PC-3 (cell line): ENCODE measurements at regions not wholly inside any gene's neighbourhood (a gene's known extent, or its start where the extent isn't known, plus 50 kb on each side); places are given as distances from the start of the nearest gene placed in this dataset.

Experiments used
- ATAC-seq: fragments of 200-7000 bp; cut with Tn5 transposase; 2 replicates; pipeline ENCODE4 v1.9.1; 2020; ENCODE audit warnings: mild to moderate bottlenecking, moderate library complexity
- BruUV-seq: library from RNA; stranded (reverse); fragments of 400-500 nt; replicated peaks from 2 replicates; lab custom pipeline; 2021; lab: Mats Ljungman, UMichigan
- CTCF ChIA-PET: fragments of 300-600 bp; sonication (Branson Sonifier 250); formaldehyde crosslinking; loops from one replicate; lab custom pipeline; 2022; ENCODE audit warnings: antibody characterized with exemption; lab: Charles Lee
- POLR2A ChIA-PET: fragments of 300-600 bp; sonication (Branson Sonifier 250); formaldehyde crosslinking; loops from one replicate; lab custom pipeline; 2022; ENCODE audit warnings: antibody characterized with exemption; ENCODE audit not compliant: unreplicated experiment; lab: Charles Lee
- DNase-seq: peaks from one replicate; pipeline ENCODE4 v3.0.0-alpha.2; 2015
- H2AFZ ChIP-seq: fragments of 300-600 bp; sonication (generic); 2 replicates; pipeline ENCODE4 v1.6.0; 2016; ENCODE audit warnings: antibody characterized with exemption, low read length
- H3F3A ChIP-seq: fragments of 300-600 bp; sonication (generic); one replicate; pipeline ENCODE4 v1.6.0; 2017; ENCODE audit warnings: antibody characterized with exemption, low read length, control low read depth, mild to moderate bottlenecking; ENCODE audit not compliant: unreplicated experiment
- H3K27ac ChIP-seq: fragments of 300-600 bp; sonication (generic); 2 replicates; pipeline ENCODE4 v1.5.1; 2016; ENCODE audit warnings: mild to moderate bottlenecking, low read length
- H3K27me3 ChIP-seq: fragments of 300-600 bp; sonication (generic); 2 replicates; pipeline ENCODE4 v1.6.1; 2016; ENCODE audit warnings: low read length, mixed read lengths
- H3K36me3 ChIP-seq: fragments of 300-600 bp; sonication (generic); 2 replicates; pipeline ENCODE4 v1.6.1; 2016; ENCODE audit warnings: low read depth, mixed run types, low read length, mixed read lengths
- H3K4me1 ChIP-seq: fragments of 300-600 bp; sonication (generic); 2 replicates; pipeline ENCODE4 v1.5.1; 2016; ENCODE audit warnings: low read length; ENCODE audit not compliant: insufficient read depth
- H3K4me2 ChIP-seq: fragments of 300-600 bp; sonication (generic); 2 replicates; pipeline ENCODE4 v1.6.0; 2016; ENCODE audit warnings: low read length
- H3K4me3 ChIP-seq: fragments of 300-600 bp; sonication (generic); 2 replicates; pipeline ENCODE4 v1.5.1; 2016; ENCODE audit warnings: mild to moderate bottlenecking, low read length, mixed read lengths
- H3K79me2 ChIP-seq: fragments of 300-600 bp; sonication (generic); 2 replicates; pipeline ENCODE4 v1.6.1; 2017; ENCODE audit warnings: low read length, mixed read lengths
- H3K9ac ChIP-seq: fragments of 300-600 bp; sonication (generic); 2 replicates; pipeline ENCODE4 v1.6.0; 2016; ENCODE audit warnings: mild to moderate bottlenecking, low read length
- H3K9me2 ChIP-seq: fragments of 300-600 bp; sonication (generic); replicated peaks from 2 replicates; pipeline ENCODE4 v1.6.1; 2016; ENCODE audit warnings: mixed run types, low read length, mixed read lengths
- H3K9me3 ChIP-seq: fragments of 300-600 bp; sonication (generic); 2 replicates; pipeline ENCODE4 v1.6.1; 2016; ENCODE audit warnings: low read length, mixed read lengths
- H4K20me1 ChIP-seq: fragments of 300-600 bp; sonication (generic); 2 replicates; pipeline ENCODE4 v1.6.1; 2016; ENCODE audit warnings: low read length, mixed read lengths
- EZH2 ChIP-seq: fragments of 300-600 bp; sonication (generic); IDR thresholded peaks from one replicate; pipeline ENCODE4 v1.6.1; 2017; ENCODE audit warnings: antibody characterized with exemption, mild to moderate bottlenecking, low read length; ENCODE audit not compliant: unreplicated experiment
- EZH2phosphoT487 ChIP-seq: fragments of 300-600 bp; sonication (generic); IDR thresholded peaks from 2 replicates; pipeline ENCODE4 v1.6.1; 2018; ENCODE audit warnings: mild to moderate bottlenecking, antibody characterized with exemption, low read length, borderline replicate concordance
- intact Hi-C: fragments of 100-400 bp; cut with micrococcal nuclease; formaldehyde crosslinking; loops from 2 replicates; pipeline ENCODE4 v1.9.0; 2023
- TF ChIP-seq, protein P1 (sequence below): fragments of 300-600 bp; sonication (generic); conservative IDR thresholded peaks from 2 replicates; pipeline ENCODE4 v1.5.1; 2017; ENCODE audit warnings: antibody characterized with exemption, low read depth, mild to moderate bottlenecking, low read length

DNA sequence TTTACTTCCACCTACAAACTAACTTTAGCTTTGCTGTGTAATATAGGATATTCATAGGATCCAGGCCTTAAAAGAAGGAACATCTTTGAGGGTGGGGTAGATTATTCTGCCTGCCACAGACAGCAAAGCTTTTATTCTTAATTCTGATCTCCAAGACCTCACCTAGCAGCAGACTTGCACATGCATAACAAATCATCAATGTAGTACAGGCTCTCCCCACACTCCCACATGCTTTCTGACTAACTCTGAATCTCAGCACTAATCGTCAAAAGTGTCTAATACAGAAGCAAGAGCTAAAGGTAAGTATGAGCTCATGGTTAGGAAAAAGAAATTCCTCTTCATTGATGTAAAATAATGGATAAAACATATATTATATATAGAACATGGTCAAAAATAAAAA is 1468.5 kb upstream of the B3GALT2 start:
- no peaks in the 10 kb centered on the region for H3K36me3 ChIP-seq
- ATAC-seq (no peak), DNase-seq (no peak)
- CTCF ChIA-PET, result no interaction called here
- no peaks in the 10 kb centered on the region for H3K79me2 ChIP-seq
- TF ChIP-seq EZH2 (no peak), EZH2phosphoT487 (no peak)
- TF ChIP-seq, protein P1, sequence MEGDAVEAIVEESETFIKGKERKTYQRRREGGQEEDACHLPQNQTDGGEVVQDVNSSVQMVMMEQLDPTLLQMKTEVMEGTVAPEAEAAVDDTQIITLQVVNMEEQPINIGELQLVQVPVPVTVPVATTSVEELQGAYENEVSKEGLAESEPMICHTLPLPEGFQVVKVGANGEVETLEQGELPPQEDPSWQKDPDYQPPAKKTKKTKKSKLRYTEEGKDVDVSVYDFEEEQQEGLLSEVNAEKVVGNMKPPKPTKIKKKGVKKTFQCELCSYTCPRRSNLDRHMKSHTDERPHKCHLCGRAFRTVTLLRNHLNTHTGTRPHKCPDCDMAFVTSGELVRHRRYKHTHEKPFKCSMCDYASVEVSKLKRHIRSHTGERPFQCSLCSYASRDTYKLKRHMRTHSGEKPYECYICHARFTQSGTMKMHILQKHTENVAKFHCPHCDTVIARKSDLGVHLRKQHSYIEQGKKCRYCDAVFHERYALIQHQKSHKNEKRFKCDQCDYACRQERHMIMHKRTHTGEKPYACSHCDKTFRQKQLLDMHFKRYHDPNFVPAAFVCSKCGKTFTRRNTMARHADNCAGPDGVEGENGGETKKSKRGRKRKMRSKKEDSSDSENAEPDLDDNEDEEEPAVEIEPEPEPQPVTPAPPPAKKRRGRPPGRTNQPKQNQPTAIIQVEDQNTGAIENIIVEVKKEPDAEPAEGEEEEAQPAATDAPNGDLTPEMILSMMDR, result no peak
- H3K4me2 ChIP-seq, result no peak overlapping the region
- no peak overlapping the region for H3K4me3 ChIP-seq
- H3K9ac ChIP-seq, result no peak overlapping the region
- H3F3A ChIP-seq, result no peaks in the 10 kb centered on the region
- H3K9me2 ChIP-seq, result no peaks in the 10 kb centered on the region
- peaks cover 8% of the 10 kb centered on the region for H3K4me1 ChIP-seq
- no TSS peak for BruUV-seq
- H2AFZ ChIP-seq, result no peak overlapping the region
- POLR2A ChIA-PET, result no interaction called here
- H4K20me1 ChIP-seq, result no peaks in the 10 kb centered on the region
- H3K27me3 ChIP-seq, result no peaks in the 10 kb centered on the region
- no peak overlapping the region for H3K27ac ChIP-seq
- intact Hi-C loops, result loop anchor here (5.0 kb wide), 1 partner anchor 68 kb away; no protein-coding TSS in a partner anchor
- H3K9me3 ChIP-seq, result no peaks in the 10 kb centered on the region

- Histone ChIP-seq H3K9me2 (no peaks in the 10 kb centered on the region), H3K9ac (no peak overlapping the region), H3K4me2 (no peak overlapping the region), H3K36me3 (no peaks in the 10 kb centered on the region), H2AFZ (no peak overlapping the region), H3K27me3 (no peaks in the 10 kb centered on the region), H3K4me3 (no peak overlapping the region), H3K4me1 (peaks cover 6% of the 10 kb centered on the region), H3K27ac (no peak overlapping the region), H3K9me3 (no peaks in the 10 kb centered on the region), H4K20me1 (no peaks in the 10 kb centered on the region), H3F3A (no peaks in the 10 kb centered on the region), H3K79me2 (no peaks in the 10 kb centered on the region)
- BruUV-seq, result no TSS peak
- ATAC-seq, result no peak
- ChIA-PET POLR2A (no interaction called here), CTCF (no interaction called here)
- TF ChIP-seq EZH2phosphoT487 (no peak), EZH2 (no peak)
- TF ChIP-seq, protein P1, result no peak
- intact Hi-C loops, result no loop called here
- no peak for DNase-seq
Measured at GRCh38 chr1:194653385-194653784, 1467.0 kb upstream of the B3GALT2 start.

DNA sequence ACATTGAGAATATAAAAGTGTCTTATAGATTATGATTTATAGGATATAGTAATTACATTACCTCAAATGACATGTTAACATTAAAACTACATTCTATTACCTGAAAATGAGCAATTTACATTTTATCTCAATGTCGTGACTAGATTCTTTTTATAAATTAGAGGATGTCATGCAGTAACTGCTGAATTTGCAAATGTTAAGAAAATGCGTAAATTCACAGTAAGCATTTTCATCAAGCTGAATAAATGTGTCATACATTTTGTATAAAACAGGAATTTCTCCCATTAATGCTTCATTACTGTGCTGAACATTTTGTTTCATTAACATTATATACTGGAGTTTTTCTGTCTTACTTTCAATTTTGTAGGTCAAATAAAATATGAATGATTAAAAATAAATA is 1460.7 kb upstream of the B3GALT2 start:
- Histone ChIP-seq H3K4me1 (no peaks in the 10 kb centered on the region), H3K36me3 (no peaks in the 10 kb centered on the region), H3K4me3 (no peak overlapping the region), H3K4me2 (no peak overlapping the region), H3K9ac (no peak overlapping the region), H3K9me2 (no peaks in the 10 kb centered on the region), H3K27me3 (no peaks in the 10 kb centered on the region), H4K20me1 (no peaks in the 10 kb centered on the region), H3K9me3 (no peaks in the 10 kb centered on the region), H3K79me2 (no peaks in the 10 kb centered on the region), H3F3A (no peaks in the 10 kb centered on the region), H3K27ac (no peak overlapping the region), H2AFZ (no peak overlapping the region)
- DNase-seq, result no peak
- ATAC-seq, result no peak
- TF ChIP-seq EZH2 (no peak), EZH2phosphoT487 (no peak)
- TF ChIP-seq, protein P1, result no peak
- intact Hi-C loops, result no loop called here
- ChIA-PET POLR2A (no interaction called here), CTCF (no interaction called here)
- BruUV-seq, result no TSS peak
